ENCODE measurements at regions not wholly inside any gene's neighbourhood (a gene's known extent, or its start where the extent isn't known, plus 50 kb on each side); places are given as distances from the start of the nearest gene placed in this dataset.
A peak's percentile ranks its signal among the peaks of the same experiment; 100 is the strongest.

- Mint-ChIP-seq H3K36me3 (no peaks in the 10 kb centered on the region), H3K9me3 (peaks cover 0 to 1% (median 0%) of the 10 kb centered on the region in 3 donors), H3K4me1 (no peaks in the 10 kb centered on the region), H3K27ac (no peak overlapping the region), H3K4me3 (no peak overlapping the region), H3K27me3 (no peaks in the 10 kb centered on the region)
These were observed 304.1 kb upstream of the SSTR1 start for GRCh38 chr14:37903343-37904191.

GRCh38 chr14:37924622-37925021 is 283.1 kb upstream of the SSTR1 start:
- Mint-ChIP-seq H3K27ac (no peak overlapping the region), H3K9me3 (peaks cover 0 to 11% (median 8%) of the 10 kb centered on the region in 3 donors), H3K4me3 (no peak overlapping the region), H3K36me3 (no peaks in the 10 kb centered on the region), H3K27me3 (no peaks in the 10 kb centered on the region), H3K4me1 (no peaks in the 10 kb centered on the region)

GRCh38 chr14:37932008-37932407 is 275.7 kb upstream of the SSTR1 start:
- Mint-ChIP-seq H3K4me3 (no peak overlapping the region), H3K27me3 (no peaks in the 10 kb centered on the region), H3K36me3 (no peaks in the 10 kb centered on the region), H3K4me1 (no peaks in the 10 kb centered on the region), H3K9me3 (peaks cover 0 to 11% (median 2%) of the 10 kb centered on the region in 3 donors), H3K27ac (no peak overlapping the region)

- Mint-ChIP-seq H3K27me3 (no peaks in the 10 kb centered on the region), H3K4me1 (no peaks in the 10 kb centered on the region), H3K27ac (no peak overlapping the region), H3K4me3 (no peak overlapping the region), H3K9me3 (peaks cover 0 to 11% (median 2%) of the 10 kb centered on the region in 3 donors), H3K36me3 (no peaks in the 10 kb centered on the region)
These were observed 275.2 kb upstream of the SSTR1 start for GRCh38 chr14:37932481-37932880.

- no peaks in the 10 kb centered on the region for H3K27me3 Mint-ChIP-seq
- H3K9me3 Mint-ChIP-seq, result peaks cover 0 to 11% (median 6%) of the 10 kb centered on the region in 3 donors
- H3K36me3 Mint-ChIP-seq, result no peaks in the 10 kb centered on the region
- H3K4me1 Mint-ChIP-seq, result no peaks in the 10 kb centered on the region
- no peak overlapping the region for H3K27ac Mint-ChIP-seq
- H3K4me3 Mint-ChIP-seq, result no peak overlapping the region
These were observed 270.7 kb upstream of the SSTR1 start for GRCh38 chr14:37936971-37937370.

- no peaks in the 10 kb centered on the region for H3K36me3 Mint-ChIP-seq
These were observed 268.2 kb upstream of the SSTR1 start for GRCh38 chr14:37939442-37940028.

GRCh38 chr14:37945959-37946358 is 261.7 kb upstream of the SSTR1 start:
- Mint-ChIP-seq H3K27me3 (no peaks in the 10 kb centered on the region), H3K9me3 (peaks cover 8 to 32% (median 10%) of the 10 kb centered on the region in 3 donors), H3K4me1 (no peaks in the 10 kb centered on the region), H3K4me3 (peak overlapping the region in 1 of 4 donors; percentile 17), H3K36me3 (no peaks in the 10 kb centered on the region), H3K27ac (no peak overlapping the region)

More at GRCh38 chr14:37939442-37940028, 268.2 kb upstream of the SSTR1 start:
- Mint-ChIP-seq H3K4me3 (no peak overlapping the region), H3K9me3 (peaks cover 1 to 13% (median 7%) of the 10 kb centered on the region in 3 donors), H3K4me1 (no peaks in the 10 kb centered on the region), H3K27ac (no peak overlapping the region), H3K27me3 (no peaks in the 10 kb centered on the region)

GRCh38 chr14:37946819-37947218 is 260.9 kb upstream of the SSTR1 start:
- Mint-ChIP-seq H3K4me3 (no peak overlapping the region), H3K27me3 (no peaks in the 10 kb centered on the region), H3K27ac (no peak overlapping the region), H3K36me3 (no peaks in the 10 kb centered on the region), H3K4me1 (no peaks in the 10 kb centered on the region), H3K9me3 (peaks cover 7 to 29% (median 8%) of the 10 kb centered on the region in 3 donors)

GRCh38 chr14:37948266-37948665 is 259.4 kb upstream of the SSTR1 start:
- H3K36me3 Mint-ChIP-seq, result no peaks in the 10 kb centered on the region
- H3K27me3 Mint-ChIP-seq, result no peaks in the 10 kb centered on the region
- H3K4me3 Mint-ChIP-seq, result no peak overlapping the region
- peaks cover 5 to 29% (median 6%) of the 10 kb centered on the region in 3 donors for H3K9me3 Mint-ChIP-seq
- H3K27ac Mint-ChIP-seq, result no peak overlapping the region
- no peaks in the 10 kb centered on the region for H3K4me1 Mint-ChIP-seq

- H3K36me3 Mint-ChIP-seq, result no peaks in the 10 kb centered on the region
- peaks cover 7 to 10% (median 8%) of the 10 kb centered on the region in 3 donors for H3K9me3 Mint-ChIP-seq
- H3K4me1 Mint-ChIP-seq, result no peaks in the 10 kb centered on the region
- H3K27ac Mint-ChIP-seq, result no peak overlapping the region
- no peaks in the 10 kb centered on the region for H3K27me3 Mint-ChIP-seq
- H3K4me3 Mint-ChIP-seq, result no peak overlapping the region
These were observed 239.0 kb upstream of the SSTR1 start for GRCh38 chr14:37968664-37969240.

GRCh38 chr14:37969511-37969979 is 238.2 kb upstream of the SSTR1 start:
- peak overlapping the region in 1 of 4 donors; percentile 19 for H3K4me3 Mint-ChIP-seq
- no peak overlapping the region for H3K27ac Mint-ChIP-seq
- no peaks in the 10 kb centered on the region for H3K4me1 Mint-ChIP-seq
- peaks cover 4 to 7% (median 4%) of the 10 kb centered on the region in 3 donors for H3K9me3 Mint-ChIP-seq
- no peaks in the 10 kb centered on the region for H3K27me3 Mint-ChIP-seq
- H3K36me3 Mint-ChIP-seq, result no peaks in the 10 kb centered on the region

GRCh38 chr14:37970696-37971095 is 237.0 kb upstream of the SSTR1 start:
- no peaks in the 10 kb centered on the region for H3K27me3 Mint-ChIP-seq

GRCh38 chr14:37972941-37973887 is 234.5 kb upstream of the SSTR1 start:
- H3K4me3 Mint-ChIP-seq, result no peak overlapping the region

More at GRCh38 chr14:37970696-37971095, 237.0 kb upstream of the SSTR1 start:
- Mint-ChIP-seq H3K27ac (no peak overlapping the region), H3K4me3 (no peak overlapping the region), H3K36me3 (no peaks in the 10 kb centered on the region), H3K4me1 (no peaks in the 10 kb centered on the region), H3K9me3 (peaks cover 2 to 14% (median 2%) of the 10 kb centered on the region in 3 donors)

GRCh38 chr14:37974421-37974820 is 233.3 kb upstream of the SSTR1 start:
- H3K9me3 Mint-ChIP-seq, result peaks cover 0 to 22% (median 2%) of the 10 kb centered on the region in 3 donors
- no peaks in the 10 kb centered on the region for H3K27me3 Mint-ChIP-seq
- no peaks in the 10 kb centered on the region for H3K36me3 Mint-ChIP-seq
- no peaks in the 10 kb centered on the region for H3K4me1 Mint-ChIP-seq
- no peak overlapping the region for H3K4me3 Mint-ChIP-seq
- H3K27ac Mint-ChIP-seq, result no peak overlapping the region

More at GRCh38 chr14:37972941-37973887, 234.5 kb upstream of the SSTR1 start:
- Mint-ChIP-seq H3K27me3 (no peaks in the 10 kb centered on the region), H3K4me1 (no peaks in the 10 kb centered on the region), H3K27ac (no peak overlapping the region), H3K36me3 (no peaks in the 10 kb centered on the region), H3K9me3 (peaks cover 0 to 22% (median 2%) of the 10 kb centered on the region in 3 donors)
